PC-3 (cell line): ENCODE measurements at regions not wholly inside any gene's neighbourhood (a gene's known extent, or its start where the extent isn't known, plus 50 kb on each side); places are given as distances from the start of the nearest gene placed in this dataset.

ENCODE experiments used
- ATAC-seq: fragments of 200-7000 bp; cut with Tn5 transposase; 2 replicates; pipeline ENCODE4 v1.9.1; 2020; ENCODE audit warnings: mild to moderate bottlenecking, moderate library complexity
- BruUV-seq: library from RNA; stranded (reverse); fragments of 400-500 nt; replicated peaks from 2 replicates; lab custom pipeline; 2021; lab: Mats Ljungman, UMichigan
- CTCF ChIA-PET: fragments of 300-600 bp; sonication (Branson Sonifier 250); formaldehyde crosslinking; loops from one replicate; lab custom pipeline; 2022; ENCODE audit warnings: antibody characterized with exemption; lab: Charles Lee
- POLR2A ChIA-PET: fragments of 300-600 bp; sonication (Branson Sonifier 250); formaldehyde crosslinking; loops from one replicate; lab custom pipeline; 2022; ENCODE audit warnings: antibody characterized with exemption; ENCODE audit not compliant: unreplicated experiment; lab: Charles Lee
- DNase-seq: peaks from one replicate; pipeline ENCODE4 v3.0.0-alpha.2; 2015
- H2AFZ ChIP-seq: fragments of 300-600 bp; sonication (generic); 2 replicates; pipeline ENCODE4 v1.6.0; 2016; ENCODE audit warnings: antibody characterized with exemption, low read length
- H3F3A ChIP-seq: fragments of 300-600 bp; sonication (generic); one replicate; pipeline ENCODE4 v1.6.0; 2017; ENCODE audit warnings: antibody characterized with exemption, low read length, control low read depth, mild to moderate bottlenecking; ENCODE audit not compliant: unreplicated experiment
- H3K27ac ChIP-seq: fragments of 300-600 bp; sonication (generic); 2 replicates; pipeline ENCODE4 v1.5.1; 2016; ENCODE audit warnings: mild to moderate bottlenecking, low read length
- H3K27me3 ChIP-seq: fragments of 300-600 bp; sonication (generic); 2 replicates; pipeline ENCODE4 v1.6.1; 2016; ENCODE audit warnings: low read length, mixed read lengths
- H3K36me3 ChIP-seq: fragments of 300-600 bp; sonication (generic); 2 replicates; pipeline ENCODE4 v1.6.1; 2016; ENCODE audit warnings: low read depth, mixed run types, low read length, mixed read lengths
- H3K4me1 ChIP-seq: fragments of 300-600 bp; sonication (generic); 2 replicates; pipeline ENCODE4 v1.5.1; 2016; ENCODE audit warnings: low read length; ENCODE audit not compliant: insufficient read depth
- H3K4me2 ChIP-seq: fragments of 300-600 bp; sonication (generic); 2 replicates; pipeline ENCODE4 v1.6.0; 2016; ENCODE audit warnings: low read length
- H3K4me3 ChIP-seq: fragments of 300-600 bp; sonication (generic); 2 replicates; pipeline ENCODE4 v1.5.1; 2016; ENCODE audit warnings: mild to moderate bottlenecking, low read length, mixed read lengths
- H3K79me2 ChIP-seq: fragments of 300-600 bp; sonication (generic); 2 replicates; pipeline ENCODE4 v1.6.1; 2017; ENCODE audit warnings: low read length, mixed read lengths
- H3K9ac ChIP-seq: fragments of 300-600 bp; sonication (generic); 2 replicates; pipeline ENCODE4 v1.6.0; 2016; ENCODE audit warnings: mild to moderate bottlenecking, low read length
- H3K9me2 ChIP-seq: fragments of 300-600 bp; sonication (generic); replicated peaks from 2 replicates; pipeline ENCODE4 v1.6.1; 2016; ENCODE audit warnings: mixed run types, low read length, mixed read lengths
- H3K9me3 ChIP-seq: fragments of 300-600 bp; sonication (generic); 2 replicates; pipeline ENCODE4 v1.6.1; 2016; ENCODE audit warnings: low read length, mixed read lengths
- H4K20me1 ChIP-seq: fragments of 300-600 bp; sonication (generic); 2 replicates; pipeline ENCODE4 v1.6.1; 2016; ENCODE audit warnings: low read length, mixed read lengths
- CTCF ChIP-seq: fragments of 300-600 bp; sonication (generic); conservative IDR thresholded peaks from 2 replicates; pipeline ENCODE4 v1.5.1; 2017; ENCODE audit warnings: antibody characterized with exemption, low read depth, mild to moderate bottlenecking, low read length
- EZH2 ChIP-seq: fragments of 300-600 bp; sonication (generic); IDR thresholded peaks from one replicate; pipeline ENCODE4 v1.6.1; 2017; ENCODE audit warnings: antibody characterized with exemption, mild to moderate bottlenecking, low read length; ENCODE audit not compliant: unreplicated experiment
- EZH2phosphoT487 ChIP-seq: fragments of 300-600 bp; sonication (generic); IDR thresholded peaks from 2 replicates; pipeline ENCODE4 v1.6.1; 2018; ENCODE audit warnings: mild to moderate bottlenecking, antibody characterized with exemption, low read length, borderline replicate concordance
- intact Hi-C: fragments of 100-400 bp; cut with micrococcal nuclease; formaldehyde crosslinking; loops from 2 replicates; pipeline ENCODE4 v1.9.0; 2023

GRCh38 chr15:62257996-62258521, 93.0 kb upstream of the C2CD4B start:
- CTCF ChIA-PET: no interaction called here
- no peak for DNase-seq
- TF ChIP-seq EZH2 (no peak), CTCF (no peak), EZH2phosphoT487 (no peak)
- Histone ChIP-seq H2AFZ (no peak overlapping the region), H3K36me3 (no peaks in the 10 kb centered on the region), H3K4me1 (no peaks in the 10 kb centered on the region), H3K79me2 (no peaks in the 10 kb centered on the region), H3K27me3 (no peaks in the 10 kb centered on the region), H3F3A (no peaks in the 10 kb centered on the region), H3K4me3 (no peak overlapping the region), H3K4me2 (no peak overlapping the region), H3K9ac (no peak overlapping the region), H3K9me2 (no peaks in the 10 kb centered on the region), H4K20me1 (no peaks in the 10 kb centered on the region), H3K27ac (no peak overlapping the region), H3K9me3 (peaks cover 8% of the 10 kb centered on the region; the same call in 1 of the 2 replicates)
- no TSS peak for BruUV-seq
- POLR2A ChIA-PET: no interaction called here
- intact Hi-C loops: no loop called here
- ATAC-seq: no peak

GRCh38 chr15:62262305-62262941, 97.3 kb upstream of the C2CD4B start:
- Histone ChIP-seq H3K79me2 (no peaks in the 10 kb centered on the region), H3K4me3 (no peak overlapping the region), H3K27ac (no peak overlapping the region), H3K9me3 (peaks cover 9% of the 10 kb centered on the region; the same call in 1 of the 2 replicates), H3K4me1 (no peaks in the 10 kb centered on the region), H2AFZ (no peak overlapping the region), H3K36me3 (no peaks in the 10 kb centered on the region), H3K27me3 (no peaks in the 10 kb centered on the region), H4K20me1 (no peaks in the 10 kb centered on the region), H3K9ac (no peak overlapping the region), H3K4me2 (no peak overlapping the region), H3F3A (no peaks in the 10 kb centered on the region), H3K9me2 (no peaks in the 10 kb centered on the region)
- intact Hi-C loops: no loop called here
- BruUV-seq: no TSS peak
- TF ChIP-seq EZH2 (no peak), EZH2phosphoT487 (no peak), CTCF (no peak)
- ChIA-PET CTCF (no interaction called here), POLR2A (no interaction called here)
- ATAC-seq (no peak), DNase-seq (no peak)

- CTCF ChIA-PET: no interaction called here
- BruUV-seq: no TSS peak
These were observed 99.1 kb upstream of the C2CD4B start for GRCh38 chr15:62264196-62264595.

More at GRCh38 chr15:62264196-62264595, 99.1 kb upstream of the C2CD4B start:
- ATAC-seq (no peak), DNase-seq (no peak)
- H3K36me3 ChIP-seq: no peaks in the 10 kb centered on the region
- peaks cover 9% of the 10 kb centered on the region; the same call in 1 of the 2 replicates for H3K9me3 ChIP-seq
- H2AFZ ChIP-seq: no peak overlapping the region
- intact Hi-C loops: no loop called here
- H3K79me2 ChIP-seq: no peaks in the 10 kb centered on the region
- no peak overlapping the region for H3K4me2 ChIP-seq
- no peaks in the 10 kb centered on the region for H3K4me1 ChIP-seq
- no peaks in the 10 kb centered on the region for H3F3A ChIP-seq
- no peaks in the 10 kb centered on the region for H4K20me1 ChIP-seq
- H3K9ac ChIP-seq: no peak overlapping the region
- no peak for TF ChIP-seq EZH2phosphoT487
- TF ChIP-seq EZH2: no peak
- no peak for TF ChIP-seq CTCF
- POLR2A ChIA-PET: no interaction called here
- no peaks in the 10 kb centered on the region for H3K9me2 ChIP-seq
- no peaks in the 10 kb centered on the region for H3K27me3 ChIP-seq
- no peak overlapping the region for H3K4me3 ChIP-seq
- no peak overlapping the region for H3K27ac ChIP-seq
